ENCODE measurements at regions not wholly inside any gene's neighbourhood (a gene's known extent, or its start where the extent isn't known, plus 50 kb on each side); places are given as distances from the start of the nearest gene placed in this dataset.

DNA sequence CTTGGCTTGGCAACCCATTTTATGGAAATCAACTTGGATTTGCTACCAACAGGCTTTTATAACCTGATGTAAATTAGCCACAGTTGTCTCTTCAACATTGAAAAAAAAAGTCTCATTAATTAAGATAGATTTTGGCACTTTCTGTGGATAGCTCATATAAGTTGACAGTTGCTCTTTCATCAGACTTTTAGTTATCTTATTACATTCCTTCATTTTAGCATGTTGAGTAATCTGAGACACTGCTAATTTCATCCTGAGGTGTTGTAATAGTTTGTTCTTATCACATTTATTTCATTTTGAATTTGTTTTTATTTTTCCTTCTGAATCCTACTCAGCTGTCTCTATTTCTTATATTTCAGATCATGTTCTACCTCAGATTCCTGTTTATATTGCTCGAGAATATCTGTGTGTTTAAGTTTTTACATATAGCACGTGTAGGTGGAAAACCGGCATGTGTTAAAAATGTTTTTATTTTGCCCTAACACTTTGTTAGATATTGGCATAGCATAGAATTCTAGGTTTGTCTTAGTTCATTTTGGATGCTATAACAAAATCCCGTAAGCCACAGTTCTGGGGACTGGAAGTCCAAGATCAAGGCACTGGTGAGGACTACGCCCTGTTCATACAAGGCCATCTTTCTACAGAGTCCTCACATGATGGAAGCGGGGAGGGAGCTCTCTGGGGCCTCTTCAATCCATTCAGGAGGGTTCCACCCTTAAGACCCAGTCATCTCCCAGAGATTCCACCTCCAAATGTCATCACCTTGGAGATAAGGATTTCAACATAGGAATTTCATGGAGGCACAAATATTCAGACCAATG lies 239.4 kb downstream of the COL4A1 start:
- intact Hi-C loops (cut with micrococcal nuclease), result no loop called here
- ChIA-PET POLR2A (interaction anchor here (0.7 to 0.8 kb wide), 4 partner anchors 9 to 795 kb away, joined by 3 read pairs; no protein-coding TSS in a partner anchor), CTCF (interaction anchor here (0.6 to 0.7 kb wide), 2 partner anchors 334 to 992 kb away, joined by 3 to 4 read pairs; no protein-coding TSS in a partner anchor)
- H3K27me3 Mint-ChIP-seq (ENCODE audit: insufficient read depth, unreplicated experiment), result no peaks in the 10 kb centered on the region
- H3K9me3 Mint-ChIP-seq (ENCODE audit: unreplicated experiment), result no peaks in the 10 kb centered on the region
- H3K36me3 Mint-ChIP-seq (ENCODE audit: insufficient read depth, unreplicated experiment), result no peaks in the 10 kb centered on the region
- H3K27ac Mint-ChIP-seq (ENCODE audit: low read depth, unreplicated experiment), result peak overlapping the region; percentile 18
- H3K4me1 Mint-ChIP-seq (ENCODE audit: insufficient read depth, unreplicated experiment), result peaks cover 45% of the 10 kb centered on the region
- no peak for TF ChIP-seq CTCF (IDR thresholded peaks at IDR 0.05; ENCODE audit: unreplicated experiment)
- DNase-seq (ENCODE audit: unreplicated experiment), result no peak
- peak overlapping the region; percentile 19 for H3K4me3 Mint-ChIP-seq (ENCODE audit: unreplicated experiment)
- no TSS peak for BruUV-seq (replicated peaks)

GRCh38 chr13:110065780-110066179 lies 241.2 kb downstream of the COL4A1 start:
- ChIA-PET POLR2A (no interaction called here), CTCF (interaction anchor here (0.6 kb wide), 1 partner anchor 61 kb away, joined by 6 read pairs; no protein-coding TSS in a partner anchor)
- no TSS peak for BruUV-seq (replicated peaks)
- peaks cover 42% of the 10 kb centered on the region for H3K4me1 Mint-ChIP-seq (ENCODE audit: insufficient read depth, unreplicated experiment)
- intact Hi-C loops (cut with micrococcal nuclease), result no loop called here
- no peaks in the 10 kb centered on the region for H3K27me3 Mint-ChIP-seq (ENCODE audit: insufficient read depth, unreplicated experiment)
- H3K27ac Mint-ChIP-seq (ENCODE audit: low read depth, unreplicated experiment), result no peak overlapping the region
- H3K36me3 Mint-ChIP-seq (ENCODE audit: insufficient read depth, unreplicated experiment), result no peaks in the 10 kb centered on the region
- no peak for DNase-seq (ENCODE audit: unreplicated experiment)
- no peaks in the 10 kb centered on the region for H3K9me3 Mint-ChIP-seq (ENCODE audit: unreplicated experiment)
- H3K4me3 Mint-ChIP-seq (ENCODE audit: unreplicated experiment), result no peak overlapping the region
- no peak for TF ChIP-seq CTCF (IDR thresholded peaks at IDR 0.05; ENCODE audit: unreplicated experiment)

- BruUV-seq (replicated peaks), result no TSS peak
- CTCF ChIA-PET, result interaction anchor here (0.6 to 1.2 kb wide), 5 partner anchors 9 to 65 kb away, joined by 3 to 5 read pairs (median 3); no protein-coding TSS in a partner anchor
- H3K27me3 Mint-ChIP-seq (ENCODE audit: insufficient read depth, unreplicated experiment), result no peaks in the 10 kb centered on the region
- H3K27ac Mint-ChIP-seq (ENCODE audit: low read depth, unreplicated experiment), result no peak overlapping the region
- TF ChIP-seq CTCF (IDR thresholded peaks at IDR 0.05; ENCODE audit: unreplicated experiment), result no peak
- intact Hi-C loops (cut with micrococcal nuclease), result no loop called here
- POLR2A ChIA-PET, result no interaction called here
- H3K4me1 Mint-ChIP-seq (ENCODE audit: insufficient read depth, unreplicated experiment), result peaks cover 28% of the 10 kb centered on the region
- no peaks in the 10 kb centered on the region for H3K36me3 Mint-ChIP-seq (ENCODE audit: insufficient read depth, unreplicated experiment)
- H3K4me3 Mint-ChIP-seq (ENCODE audit: unreplicated experiment), result no peak overlapping the region
- no peak for DNase-seq (ENCODE audit: unreplicated experiment)
- no peaks in the 10 kb centered on the region for H3K9me3 Mint-ChIP-seq (ENCODE audit: unreplicated experiment)
Measured at GRCh38 chr13:110063490-110064421, 243.2 kb downstream of the COL4A1 start.

All from MCF 10A (cell line).